NCI-H774 (cell line): ENCODE measurements at regions not wholly inside any gene's neighbourhood (a gene's known extent, or its start where the extent isn't known, plus 50 kb on each side); places are given as distances from the start of the nearest gene placed in this dataset.
"Not testable (repeated sequence)": the region's sequence is repeated elsewhere in the genome, so short reads cannot be mapped to it uniquely, and the experiment has no call there.

ENCODE experiments used
- DNase-seq: peaks from one replicate; lab custom pipeline; 2025; lab: John Stamatoyannopoulos, UW

DNA sequence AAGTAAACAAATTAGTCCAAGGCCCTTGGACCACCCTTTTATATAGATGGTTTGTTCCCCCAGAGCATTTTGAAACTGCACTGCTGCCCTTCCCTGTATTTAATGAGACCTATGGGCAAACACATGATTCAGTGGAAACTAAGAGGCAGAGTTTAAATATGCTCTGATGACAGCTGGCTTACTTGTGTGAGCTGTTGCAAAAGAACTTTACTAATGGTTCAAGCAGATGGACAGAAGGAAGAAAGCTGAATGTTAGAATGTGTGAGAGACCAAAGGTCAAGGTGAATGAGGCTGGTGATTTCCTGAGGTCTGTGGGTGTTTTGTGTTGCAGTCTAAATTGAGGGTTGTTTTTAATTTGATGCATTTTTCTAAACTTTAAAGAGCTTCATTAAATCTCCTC, 123.0 kb upstream of the CEP162 start:
- DNase-seq: no peak

DNA sequence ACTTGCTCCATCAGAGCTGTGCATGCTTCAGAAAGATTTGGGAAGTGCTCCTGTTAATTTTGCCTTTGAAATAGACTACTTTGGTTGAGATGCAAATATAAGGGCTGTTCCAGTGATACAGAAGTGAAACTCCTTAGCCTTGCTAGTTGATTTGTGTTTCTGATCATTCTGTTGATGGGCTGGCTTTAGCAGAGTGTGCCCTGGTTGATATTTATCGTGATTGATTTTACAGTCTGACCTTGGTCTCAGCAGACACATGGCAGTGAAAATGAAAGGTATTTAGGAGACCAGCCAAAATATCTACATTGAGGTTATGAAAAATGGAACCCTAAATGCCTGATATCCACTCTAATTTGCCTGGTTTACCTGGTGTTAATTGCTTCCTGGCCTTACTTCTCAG, 122.1 kb upstream of the CEP162 start:
- DNase-seq: no peak

DNA sequence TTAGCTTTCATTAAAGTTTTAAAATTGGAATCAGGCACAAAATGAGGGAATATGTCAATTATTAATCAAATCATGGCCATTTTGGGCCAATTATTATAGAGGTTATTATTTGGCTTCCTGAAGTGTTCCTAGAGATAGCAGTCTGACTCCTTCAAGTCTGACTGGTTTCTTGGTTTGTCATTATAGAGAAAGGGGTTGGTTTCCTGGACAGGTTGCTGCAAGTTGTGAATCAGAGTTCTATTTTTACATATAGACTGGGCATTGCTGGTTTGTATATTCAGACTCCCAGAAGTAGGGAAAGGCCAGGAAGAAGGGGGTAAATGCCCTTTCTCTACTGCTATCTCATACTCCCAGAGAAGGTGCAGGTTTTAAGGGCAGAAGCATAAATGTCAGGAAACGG, 121.4 kb upstream of the CEP162 start:
- DNase-seq: no peak

DNA sequence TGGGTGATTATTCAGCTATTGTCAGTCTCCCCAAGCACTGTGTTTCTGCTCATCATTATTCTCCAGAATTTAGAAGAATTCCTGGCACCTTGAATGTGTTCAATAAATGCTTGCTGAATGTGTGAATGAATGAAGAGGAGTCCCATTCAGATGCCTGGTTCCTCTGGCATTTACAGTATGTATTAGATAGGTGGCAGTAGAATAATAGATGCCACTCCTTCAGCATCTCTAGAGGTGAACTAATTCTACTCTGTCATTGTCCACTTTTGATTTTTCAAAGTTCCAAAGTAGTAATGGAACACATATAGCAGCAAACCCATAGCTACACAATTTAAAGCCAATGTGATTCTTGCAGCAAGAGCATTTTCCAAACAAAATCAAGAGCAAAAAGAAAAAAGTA, 118.9 kb upstream of the CEP162 start:
- no peak for DNase-seq

DNA sequence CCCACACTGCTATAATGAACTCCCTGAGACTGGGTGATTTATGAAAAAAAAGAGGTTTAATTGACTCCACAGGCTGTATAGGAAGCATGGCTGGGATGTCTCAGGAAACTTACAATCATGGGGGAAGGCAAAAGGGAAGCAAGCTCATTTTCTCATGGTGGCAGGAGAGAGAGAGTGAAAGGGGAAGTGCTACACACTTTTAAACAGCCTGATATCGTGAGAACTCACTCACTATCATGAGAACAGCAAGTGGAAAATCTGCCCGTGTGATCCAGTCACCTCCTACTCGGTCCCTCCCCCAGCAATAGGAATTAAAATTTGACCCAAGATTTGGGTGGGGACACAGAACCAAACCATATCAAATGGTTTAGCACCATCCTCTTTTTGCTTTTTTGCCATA, 116.6 kb upstream of the CEP162 start:
- DNase-seq: no peak

DNA sequence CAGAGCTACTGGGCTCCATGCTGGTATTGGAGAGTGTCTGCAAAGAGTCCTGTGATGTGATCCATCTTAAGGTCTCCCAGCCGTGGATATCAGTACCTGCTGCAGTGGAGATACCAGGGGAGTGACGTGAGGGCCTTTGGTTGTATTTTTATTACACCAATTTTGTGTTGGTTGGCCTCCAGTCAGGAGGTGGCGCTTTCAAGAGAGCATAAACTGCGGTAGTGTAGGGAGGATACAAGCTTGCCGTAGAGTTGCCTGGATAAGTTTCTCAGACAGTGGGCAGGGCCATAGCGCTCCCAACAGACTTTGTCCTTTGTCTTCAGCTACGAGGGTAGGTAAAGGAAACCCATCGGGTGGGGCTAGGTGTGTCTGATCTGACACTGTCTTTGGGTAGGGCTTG, 113.0 kb upstream of the CEP162 start:
- DNase-seq: no peak

DNA sequence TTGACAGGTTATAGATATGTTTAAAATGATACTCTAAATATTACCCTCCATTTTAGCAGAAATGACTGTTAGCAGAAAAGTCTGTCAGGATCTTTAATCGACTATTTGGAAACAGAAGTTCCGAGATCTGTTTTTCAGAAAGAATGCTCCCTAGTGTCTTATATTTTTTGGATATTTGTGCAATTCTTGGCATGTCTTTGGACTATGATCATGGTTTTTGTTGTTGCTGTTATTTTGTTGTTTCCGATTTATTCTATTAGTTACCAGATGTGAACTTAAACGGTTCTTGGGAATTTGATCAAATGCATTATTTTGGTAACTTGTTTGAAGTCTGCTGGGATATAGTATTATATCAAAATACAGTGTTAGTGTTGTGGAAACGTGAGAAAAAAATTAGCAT, 106.4 kb upstream of the CEP162 start:
- DNase-seq: no peak

DNA sequence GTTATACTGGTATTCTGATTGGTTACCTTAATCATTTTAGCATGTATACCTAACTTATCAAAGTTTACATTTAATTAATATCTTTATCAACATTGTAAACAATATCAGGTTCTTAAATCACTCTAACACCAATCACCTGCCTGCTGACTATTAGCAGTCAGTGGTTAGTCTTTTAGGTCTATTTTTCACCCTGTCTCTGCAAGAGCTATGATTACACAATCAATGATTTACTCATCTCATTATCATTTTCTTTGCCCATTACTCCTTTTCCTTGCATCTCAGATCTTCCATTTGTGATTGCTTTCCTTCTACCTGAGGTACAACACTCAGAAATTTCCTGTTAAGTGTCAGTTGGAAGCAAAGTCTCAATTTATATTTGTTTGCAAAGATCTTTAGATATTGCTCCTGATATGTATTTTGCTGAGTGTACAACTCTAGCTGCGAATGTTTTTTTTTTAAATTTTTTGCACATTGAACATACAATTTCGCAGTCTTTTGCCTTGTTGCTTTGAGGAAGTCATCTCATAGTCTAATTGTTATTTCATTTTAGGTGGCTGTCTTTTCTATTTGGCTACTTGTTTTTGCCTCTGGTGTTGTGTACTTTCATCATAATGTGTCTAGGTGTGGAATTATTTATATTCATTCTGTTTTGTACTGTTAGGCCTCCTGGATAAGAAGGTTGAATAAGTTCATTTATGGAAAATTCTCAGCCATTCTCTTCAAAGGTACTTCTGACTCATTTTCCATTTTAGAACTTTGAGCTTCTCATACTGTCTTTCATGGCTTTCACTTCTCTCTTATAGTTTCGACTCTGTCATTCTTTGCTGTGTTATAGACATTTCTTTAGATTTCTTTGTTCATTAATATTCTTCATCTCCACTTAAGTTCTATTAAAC, 104.9 kb upstream of the CEP162 start:
- DNase-seq: no peak

DNA sequence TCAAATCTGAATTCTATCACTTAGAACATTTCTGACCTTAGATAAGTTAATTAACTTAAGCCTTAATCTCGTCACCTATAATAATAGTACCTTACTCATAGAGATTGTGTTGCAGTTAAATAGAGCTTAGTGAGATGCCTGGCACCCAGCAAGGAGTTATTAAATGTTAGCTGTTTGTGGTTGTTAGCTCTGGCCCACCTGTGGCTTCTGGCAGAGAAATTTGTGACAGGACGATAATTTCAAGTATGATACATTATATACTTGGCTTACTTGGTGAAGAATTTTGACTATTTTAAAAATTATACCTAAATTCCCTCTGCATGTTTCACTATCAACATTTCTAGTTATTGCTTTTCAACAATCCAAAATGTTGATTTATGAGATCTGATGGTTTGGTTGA, 102.9 kb upstream of the CEP162 start:
- no peak for DNase-seq

DNA sequence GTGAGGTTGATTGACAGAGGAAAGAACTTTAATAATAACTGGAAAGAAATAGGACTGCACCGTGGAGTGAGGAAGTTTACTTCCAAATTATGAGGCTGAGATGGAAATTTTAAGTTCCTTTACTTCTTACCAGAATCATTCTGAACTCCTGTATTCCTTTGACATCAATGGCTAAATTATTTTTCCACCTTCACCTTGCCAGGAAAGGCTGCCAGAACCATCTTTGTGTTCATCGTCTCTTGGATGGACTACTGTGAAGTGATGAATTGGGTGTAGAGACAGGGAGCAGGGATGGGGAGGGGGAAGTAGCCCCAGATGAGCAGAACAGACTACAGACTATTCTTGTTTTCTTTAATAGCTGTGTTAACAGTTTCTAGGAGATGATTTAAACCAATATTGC, 102.1 kb upstream of the CEP162 start:
- DNase-seq: no peak

DNA sequence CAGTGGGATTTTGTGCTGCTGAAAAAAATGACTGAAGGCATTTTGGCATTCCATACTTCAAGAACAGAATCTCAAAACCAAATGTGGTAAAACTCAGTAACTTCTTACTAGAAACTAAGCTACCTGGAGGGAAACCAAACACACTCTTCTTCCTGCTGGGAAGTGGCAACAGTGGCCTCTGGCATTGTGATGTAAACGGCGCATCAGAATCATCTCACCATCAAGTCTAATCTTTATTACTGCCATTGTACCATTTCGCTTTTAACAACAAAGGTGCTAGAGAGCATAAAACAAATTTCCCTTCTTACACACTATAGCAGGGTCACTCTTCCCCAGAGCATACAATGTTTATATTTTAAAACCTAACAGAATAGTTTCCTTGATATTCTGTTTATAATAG, 101.6 kb upstream of the CEP162 start:
- DNase-seq: no peak

DNA sequence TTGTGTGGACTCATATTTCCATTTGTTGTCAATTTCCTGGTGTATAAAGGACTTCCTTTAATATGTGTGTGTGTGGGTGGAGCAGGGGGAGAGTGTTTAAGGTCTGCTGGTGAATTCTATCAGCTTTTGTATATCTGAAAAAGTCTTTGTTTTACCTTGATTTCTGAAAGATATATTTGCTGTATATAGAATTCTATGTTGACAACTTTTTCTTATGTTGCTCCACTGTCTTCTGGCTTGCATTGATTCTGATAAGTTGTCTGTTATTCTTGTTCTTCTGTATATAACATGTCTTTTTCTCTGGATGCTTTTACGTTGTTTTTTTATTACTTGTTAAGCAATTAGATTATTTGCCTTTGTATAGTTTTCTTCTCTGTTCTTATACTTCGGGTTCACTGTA, 90.0 kb upstream of the CEP162 start:
- no peak for DNase-seq

DNA sequence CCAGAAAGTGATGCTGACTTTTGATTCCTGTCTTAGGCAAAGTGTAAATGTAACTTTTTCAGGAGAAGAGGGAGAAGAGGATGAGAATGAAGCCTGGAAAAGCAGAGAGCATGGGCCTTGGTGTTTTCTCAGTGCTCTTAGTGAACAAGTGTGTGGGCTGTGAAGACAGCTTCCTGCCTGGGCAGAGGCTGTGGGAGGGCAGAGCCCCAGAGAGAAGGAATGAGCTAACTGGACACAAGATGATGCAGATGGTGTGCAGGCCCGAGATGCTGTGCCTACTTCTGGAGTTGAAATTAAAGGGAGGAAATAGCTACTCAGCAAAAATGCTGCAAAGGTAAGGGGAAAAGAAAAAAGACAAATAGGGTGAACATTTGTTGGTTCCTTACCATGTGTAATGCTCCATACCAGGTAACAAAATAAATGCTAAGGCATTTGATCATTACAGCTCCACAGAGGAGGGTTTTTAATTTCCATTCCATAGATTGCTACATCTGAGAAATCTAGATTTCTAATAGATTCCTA, 87.0 kb upstream of the CEP162 start:
- DNase-seq: no peak

DNA sequence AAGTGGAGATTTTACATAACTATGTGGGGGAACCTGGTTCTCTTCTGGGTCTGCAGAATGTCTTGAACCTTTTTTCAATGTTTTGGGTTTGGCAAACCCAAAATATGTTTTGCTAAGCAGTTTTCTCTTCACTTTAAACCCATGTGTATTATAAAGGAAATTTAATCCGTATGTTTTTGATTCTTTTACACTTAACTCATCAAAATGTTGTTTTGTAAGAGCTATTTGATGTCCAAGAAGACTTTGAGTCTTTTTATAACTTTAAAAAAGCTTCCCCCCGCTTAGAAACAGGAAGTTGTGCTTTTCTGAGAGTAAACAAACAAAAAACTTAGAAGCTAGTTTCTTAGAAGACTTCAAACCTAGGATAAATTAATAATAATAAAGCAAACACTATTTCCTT, 81.9 kb upstream of the CEP162 start:
- DNase-seq: no peak

DNA sequence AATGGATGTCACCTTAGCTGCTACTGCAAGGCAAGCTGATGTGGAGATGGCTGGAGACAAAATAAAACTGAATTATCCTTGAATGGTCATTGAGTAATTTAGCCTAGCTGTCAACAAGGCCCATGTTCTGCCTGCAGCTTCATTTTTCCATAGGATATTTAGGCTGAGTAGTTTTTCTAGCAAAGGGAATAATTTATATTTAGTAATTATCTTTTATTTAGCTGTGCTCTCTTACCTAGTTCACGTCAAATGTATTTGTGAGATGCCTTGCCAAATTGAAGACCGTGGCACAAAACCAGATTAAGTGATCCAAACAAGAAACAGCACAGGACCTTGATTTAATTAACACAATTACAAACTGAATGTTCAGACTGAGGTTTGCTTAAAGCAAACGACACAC, 77.4 kb upstream of the CEP162 start:
- no peak for DNase-seq

DNA sequence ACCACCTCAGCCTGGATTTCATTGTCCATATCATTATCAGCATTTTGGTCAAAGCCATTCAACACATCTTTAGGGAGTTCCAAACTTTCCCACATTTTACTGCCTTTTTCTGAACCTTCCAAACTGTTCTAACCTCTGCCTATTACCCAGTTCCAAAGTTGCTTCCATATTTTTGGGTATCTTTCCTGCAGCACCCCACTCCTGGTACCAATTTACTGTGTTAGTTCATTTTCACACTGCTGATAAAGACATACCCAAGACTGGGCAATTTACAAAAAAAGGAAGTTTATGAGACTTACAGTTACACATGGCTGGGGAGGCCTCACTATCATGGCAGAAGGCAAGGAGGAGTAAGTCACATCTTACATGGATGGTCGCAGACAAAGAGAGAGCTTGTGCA, 63.6 kb upstream of the CEP162 start:
- not testable (repeated sequence) for DNase-seq

DNA sequence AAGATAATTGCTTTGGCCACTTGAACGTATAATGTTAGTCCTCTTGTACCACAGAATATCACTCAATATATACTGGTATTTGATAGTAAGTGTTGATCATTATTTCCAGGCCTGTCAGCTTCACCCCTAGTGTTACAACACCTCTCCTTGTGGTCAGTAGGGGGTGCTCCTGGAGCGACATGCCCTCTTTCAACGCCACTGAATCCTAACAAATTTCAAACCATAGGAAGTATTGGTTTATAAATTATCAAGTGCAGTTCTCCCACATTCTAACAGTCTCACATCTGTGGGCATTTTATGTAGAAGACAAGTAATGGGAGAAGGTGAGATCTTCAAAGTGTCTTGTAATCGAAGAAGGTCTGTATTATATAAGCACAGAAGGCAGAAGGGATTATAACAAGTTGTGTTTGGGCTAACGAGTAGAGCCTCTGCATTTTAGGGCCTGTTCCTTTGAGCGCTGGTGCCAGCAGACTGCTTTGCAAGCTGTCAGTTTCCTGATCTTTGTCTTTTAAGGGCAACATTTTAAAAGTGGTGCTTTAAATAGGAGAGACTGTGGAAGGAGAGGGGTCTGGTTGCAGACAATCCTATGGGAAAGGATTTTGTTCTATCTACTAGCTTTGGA, 57.1 kb upstream of the CEP162 start:
- no peak for DNase-seq

DNA sequence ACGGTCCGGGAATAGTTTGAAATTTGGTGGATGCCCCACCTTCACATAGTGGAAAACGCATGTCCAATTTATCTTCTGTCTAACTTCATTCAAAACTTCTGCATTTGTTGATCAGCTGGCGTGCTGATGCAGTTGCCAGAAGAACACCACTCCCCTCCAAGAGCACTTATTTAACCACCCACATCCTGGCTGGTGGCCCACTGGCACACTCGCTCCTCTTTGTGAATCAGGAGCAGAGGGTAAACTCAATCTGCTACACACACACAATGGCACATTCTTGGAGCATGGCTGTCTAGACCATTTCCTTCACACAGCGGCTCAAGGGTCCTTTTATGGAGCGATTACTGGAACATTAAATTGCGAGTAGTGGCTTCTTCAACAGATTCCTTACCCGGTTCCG, 55.1 kb upstream of the CEP162 start:
- DNase-seq: no peak

DNA sequence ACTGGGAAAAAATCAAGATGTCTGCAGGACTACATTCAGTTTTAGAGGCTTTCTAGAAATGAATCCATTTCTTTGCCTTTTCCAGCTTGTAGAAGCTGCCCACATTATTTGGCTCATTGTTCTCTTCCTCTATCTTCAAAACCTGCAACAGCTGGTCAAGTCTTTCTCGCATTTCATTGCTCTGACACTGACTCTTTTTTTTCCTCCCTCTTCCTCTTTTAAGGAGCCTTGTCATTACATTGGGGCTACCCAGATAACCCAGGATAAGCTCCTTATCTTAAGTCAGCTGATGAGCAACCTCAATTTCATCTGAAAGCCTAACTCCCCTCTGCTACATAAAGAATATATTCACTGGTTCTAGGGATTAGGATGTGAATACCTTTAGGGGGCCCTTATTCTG, 53.2 kb upstream of the CEP162 start:
- no peak for DNase-seq

DNA sequence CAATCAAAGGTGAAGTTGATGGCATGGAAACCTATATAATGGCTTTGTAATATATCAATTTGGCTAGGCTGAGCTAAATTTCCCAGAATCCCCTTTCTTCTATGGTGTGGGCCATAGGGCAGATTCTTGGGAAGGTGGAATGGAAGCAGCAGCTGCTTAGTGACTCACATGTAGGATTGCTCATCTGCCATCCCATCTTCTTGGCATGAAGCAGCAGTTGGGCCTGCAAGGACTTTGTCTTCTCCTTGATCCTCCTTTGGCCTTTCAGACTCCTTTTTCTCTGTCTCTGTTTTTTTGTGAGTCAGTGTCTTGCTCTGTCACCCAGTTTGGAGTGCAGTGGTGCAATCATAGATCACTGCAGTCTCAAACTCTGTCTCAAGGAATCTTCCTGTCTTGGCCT, 52.6 kb upstream of the CEP162 start:
- DNase-seq: no peak

DNA sequence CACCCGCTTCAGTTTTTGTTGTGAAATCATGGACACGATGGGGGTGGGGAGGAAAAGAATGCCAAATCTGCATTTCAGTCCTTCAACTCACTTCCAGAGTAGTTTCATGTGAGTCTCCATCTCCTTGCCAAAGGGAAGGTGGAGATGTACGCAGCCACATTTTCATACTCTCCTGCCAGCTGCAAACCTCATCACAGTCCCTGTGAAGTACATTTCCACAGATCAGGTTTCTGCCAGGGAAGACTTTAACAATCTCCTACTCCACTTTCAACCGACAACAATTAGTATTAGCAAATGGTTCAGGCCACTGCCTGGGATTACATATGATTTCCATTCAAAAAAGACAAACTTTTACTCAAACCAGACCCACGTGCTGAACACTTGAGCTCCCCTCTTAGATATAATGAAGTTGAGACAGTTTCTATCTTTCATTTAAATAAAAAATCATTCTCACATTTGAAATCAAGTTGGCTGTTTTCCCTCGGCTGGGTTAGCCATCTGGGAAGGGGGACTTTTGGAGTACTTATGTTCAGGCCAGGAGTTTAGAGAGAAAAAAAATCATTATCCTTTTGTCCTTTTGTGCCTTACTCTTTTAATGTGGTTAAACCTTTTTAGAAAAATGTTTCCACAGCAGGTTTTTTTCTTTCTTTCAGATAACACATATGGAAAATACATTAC, 51.0 kb upstream of the CEP162 start:
- DNase-seq: no peak
